Ascending aorta (tissue), 2 donors: ENCODE measurements at regions not wholly inside any gene's neighbourhood (a gene's known extent, or its start where the extent isn't known, plus 50 kb on each side); places are given as distances from the start of the nearest gene placed in this dataset.
"Not testable (repeated sequence)": the region's sequence is repeated elsewhere in the genome, so short reads cannot be mapped to it uniquely, and the experiment has no call there.

Source experiments
- DNase-seq, 2 donors: peaks; one replicate each; pipeline ENCODE4 v3.0.0-alpha.2; 2019; ENCODE audit warnings: low spot score in 2 of 2
- H3K27ac ChIP-seq, 2 donors: fragments of 200-600 bp; sonication (generic); one replicate each; pipeline ENCODE4 v1.5.1; 2016 to 2017; ENCODE audit warnings: mild to moderate bottlenecking in 1 of 2
- H3K27me3 ChIP-seq: fragments of 200-600 bp; sonication (generic); one replicate; pipeline ENCODE4 v1.5.1; 2017
- H3K36me3 ChIP-seq, 2 donors: fragments of 200-600 bp; sonication (generic); one replicate each; pipeline ENCODE4 v1.5.1; 2016
- H3K4me1 ChIP-seq, 2 donors: fragments of 200-600 bp; sonication (generic); one replicate each; pipeline ENCODE4 v1.5.1; 2016 to 2017; ENCODE audit warnings: mild to moderate bottlenecking in 1 of 2
- H3K4me3 ChIP-seq, 2 donors: fragments of 200-600 bp; sonication (generic); one replicate each; pipeline ENCODE4 v1.5.1; 2016 to 2017; ENCODE audit warnings: mild to moderate bottlenecking in 1 of 2
- H3K9me3 ChIP-seq, 2 donors: fragments of 200-600 bp; sonication (generic); one replicate each; pipeline ENCODE4 v1.5.1; 2016
- CTCF ChIP-seq, 3 experiments: fragments of 200-600 bp in 2 of 3; fragments of 450-650 bp in 1 of 3; sonication (generic) in 2 of 3; IDR thresholded peaks; one replicate each; pipeline ENCODE4 v1.5.1; 2016 to 2019; ENCODE audit warnings: antibody characterized with exemption in 3 of 3, mild to moderate bottlenecking in 1 of 3, moderate library complexity in 1 of 3
- intact Hi-C: fragments of 100-400 bp; cut with DNase I; formaldehyde crosslinking; loops from one replicate; pipeline ENCODE4 v1.15.1; 2023

- Histone ChIP-seq H3K27me3 (no peaks in the 10 kb centered on the region), H3K36me3 (no peaks in the 10 kb centered on the region), H3K27ac (no peak overlapping the region), H3K4me1 (no peaks in the 10 kb centered on the region), H3K9me3 (no peaks in the 10 kb centered on the region), H3K4me3 (no peak overlapping the region)
- TF ChIP-seq CTCF (IDR thresholded peaks at IDR 0.05): no peak
- intact Hi-C loops: no loop called here
- no peak for DNase-seq
Observed at GRCh38 chr6:115750946-115751345, 309.7 kb downstream of the FRK start.

- Histone ChIP-seq H3K27me3 (no peaks in the 10 kb centered on the region), H3K4me3 (no peak overlapping the region), H3K27ac (no peak overlapping the region), H3K4me1 (no peaks in the 10 kb centered on the region), H3K9me3 (no peaks in the 10 kb centered on the region), H3K36me3 (no peaks in the 10 kb centered on the region)
- no peak for TF ChIP-seq CTCF (IDR thresholded peaks at IDR 0.05)
- DNase-seq: no peak
- intact Hi-C loops: no loop called here
Observed at GRCh38 chr6:115750292-115750691, 310.4 kb downstream of the FRK start.

- no peaks in the 10 kb centered on the region for H3K9me3 ChIP-seq
- no peaks in the 10 kb centered on the region for H3K27me3 ChIP-seq
- intact Hi-C loops: no loop called here
- TF ChIP-seq CTCF (IDR thresholded peaks at IDR 0.05): no peak
- H3K36me3 ChIP-seq: no peaks in the 10 kb centered on the region
- H3K4me1 ChIP-seq: no peaks in the 10 kb centered on the region
- H3K4me3 ChIP-seq: no peak overlapping the region
- no peak for DNase-seq
- H3K27ac ChIP-seq: no peak overlapping the region
Observed at GRCh38 chr6:115747719-115748118, 313.0 kb downstream of the FRK start.

- intact Hi-C loops, DNase-seq, H3K9me3 ChIP-seq, H3K4me3 ChIP-seq, H3K36me3 ChIP-seq, H3K27ac ChIP-seq, H3K27me3 ChIP-seq, H3K4me1 ChIP-seq: not testable (repeated sequence)
Observed at GRCh38 chr6:115746583-115746982, 314.1 kb downstream of the FRK start.

- Histone ChIP-seq H3K36me3 (no peaks in the 10 kb centered on the region), H3K27ac (no peak overlapping the region), H3K27me3 (no peaks in the 10 kb centered on the region), H3K9me3 (no peaks in the 10 kb centered on the region), H3K4me1 (no peaks in the 10 kb centered on the region), H3K4me3 (no peak overlapping the region)
- TF ChIP-seq CTCF (IDR thresholded peaks at IDR 0.05): no peak
- intact Hi-C loops: no loop called here
- DNase-seq: no peak
Observed at GRCh38 chr6:115740907-115741306, 319.8 kb downstream of the FRK start.

GRCh38 chr6:115735610-115736009, 325.1 kb downstream of the FRK start:
- no peak for TF ChIP-seq CTCF (IDR thresholded peaks at IDR 0.05)
- intact Hi-C loops: no loop called here
- Histone ChIP-seq H3K27ac (no peak overlapping the region), H3K4me3 (no peak overlapping the region), H3K4me1 (no peaks in the 10 kb centered on the region), H3K9me3 (no peaks in the 10 kb centered on the region), H3K27me3 (no peaks in the 10 kb centered on the region), H3K36me3 (no peaks in the 10 kb centered on the region)
- DNase-seq: no peak
